AG09309 (cell line): ENCODE measurements at regions not wholly inside any gene's neighbourhood (a gene's known extent, or its start where the extent isn't known, plus 50 kb on each side); places are given as distances from the start of the nearest gene placed in this dataset.

Experiments used
- DNase-seq: peaks from one replicate; pipeline ENCODE4 v3.0.0-alpha.2; 2010; ENCODE audit warnings: low read depth
- H3K4me3 ChIP-seq: 2 replicates; pipeline ENCODE4 v1.5.1; 2011; ENCODE audit warnings: mild to moderate bottlenecking, low read depth, low read length, moderate library complexity; ENCODE audit not compliant: control insufficient read depth
- CTCF ChIP-seq: IDR thresholded peaks from 2 replicates; pipeline ENCODE4 v1.5.1; 2011; ENCODE audit warnings: mild to moderate bottlenecking, low read depth, low read length, inconsistent platforms; ENCODE audit not compliant: insufficient read depth, control insufficient read depth; ENCODE audit errors: missing control alignments

- TF ChIP-seq CTCF, result no peak
- H3K4me3 ChIP-seq, result no peak overlapping the region
- no peak for DNase-seq
These were observed 204.8 kb downstream of the SETD4 start for GRCh38 chr21:35855484-35855883.

DNA sequence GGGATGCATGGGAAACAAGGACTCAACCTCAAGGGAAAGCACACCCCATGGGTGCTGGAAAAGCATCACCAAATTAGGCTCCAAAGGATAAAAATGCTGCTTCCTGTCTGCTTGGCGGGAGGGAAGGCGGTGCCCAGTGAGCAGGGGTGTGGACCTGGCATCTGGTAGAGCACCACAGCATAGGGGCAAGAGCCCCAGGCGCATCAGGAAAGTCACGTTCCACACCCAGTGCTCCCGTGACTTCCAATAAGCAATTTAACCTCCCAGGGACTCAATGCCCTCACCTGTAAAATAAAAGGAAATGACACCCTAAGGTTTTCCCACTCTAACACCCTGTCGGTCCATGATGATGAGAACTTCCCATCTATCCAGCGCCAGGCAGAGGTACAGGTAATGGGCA lies 206.0 kb downstream of the SETD4 start:
- H3K4me3 ChIP-seq, result no peak overlapping the region
- no peak for TF ChIP-seq CTCF
- DNase-seq, result no peak

DNA sequence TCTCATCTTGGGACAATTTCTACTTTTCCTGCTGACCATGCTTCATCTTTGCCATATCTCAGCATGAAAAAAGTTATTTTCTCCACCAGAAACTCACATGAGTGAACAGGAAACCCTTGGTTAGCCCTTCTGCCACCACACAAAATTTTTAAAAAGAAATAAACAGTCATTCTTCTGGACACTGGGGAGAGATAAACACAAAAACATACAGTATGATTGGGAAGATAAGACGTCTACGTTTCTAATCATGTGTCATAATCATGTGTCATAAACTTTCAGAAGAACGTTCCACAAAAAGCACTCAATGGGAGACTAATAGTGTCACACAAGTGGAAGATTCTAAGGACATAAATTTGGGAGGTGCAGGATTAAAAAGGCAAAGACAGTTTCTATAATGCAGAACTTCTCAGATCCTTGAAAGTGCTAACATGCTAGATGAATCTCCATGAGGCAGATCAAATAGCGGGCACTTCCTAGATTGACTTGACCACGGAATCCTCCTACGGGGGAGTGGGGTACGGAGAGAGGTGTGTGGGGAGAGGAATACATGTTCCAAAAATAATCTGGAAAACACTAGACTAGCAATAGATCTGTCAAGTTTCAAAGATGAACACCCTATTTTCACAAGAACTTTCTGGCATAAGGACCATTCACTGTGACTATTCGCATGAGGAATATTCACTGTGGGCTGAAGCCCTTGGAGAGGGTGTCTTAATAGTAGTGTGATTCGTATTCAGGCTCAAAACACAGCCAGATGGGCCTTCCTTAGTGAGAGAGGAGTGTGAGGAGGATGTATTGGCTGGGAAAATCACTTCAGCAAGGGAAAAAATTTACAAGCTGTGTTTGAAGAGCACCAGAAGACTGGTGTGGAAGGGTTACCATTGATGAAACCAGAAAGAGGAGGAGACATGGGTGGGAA lies 206.7 kb downstream of the SETD4 start:
- DNase-seq, result no peak
- no peak overlapping the region for H3K4me3 ChIP-seq
- TF ChIP-seq CTCF, result no peak

DNA sequence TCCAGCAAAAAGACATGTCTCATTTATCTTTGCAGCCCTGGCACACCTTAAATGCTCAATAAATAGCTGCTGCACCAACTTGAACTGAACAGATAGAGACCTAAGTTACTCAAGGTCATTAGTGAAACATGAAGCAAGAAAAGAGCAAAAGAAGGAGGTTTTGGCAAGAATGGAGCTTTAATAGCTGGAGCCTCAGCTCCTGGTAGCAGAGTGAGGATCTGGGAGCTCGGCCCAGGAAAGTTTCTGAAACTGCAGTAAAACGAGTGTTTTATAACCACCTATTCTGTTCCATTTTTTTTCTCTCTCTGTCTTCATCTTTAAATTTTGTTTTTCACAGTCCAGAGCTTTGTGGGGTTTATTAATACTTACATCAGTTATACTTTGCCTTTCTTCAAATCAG lies 207.5 kb downstream of the SETD4 start:
- H3K4me3 ChIP-seq, result no peak overlapping the region
- DNase-seq, result no peak
- no peak for TF ChIP-seq CTCF

DNA sequence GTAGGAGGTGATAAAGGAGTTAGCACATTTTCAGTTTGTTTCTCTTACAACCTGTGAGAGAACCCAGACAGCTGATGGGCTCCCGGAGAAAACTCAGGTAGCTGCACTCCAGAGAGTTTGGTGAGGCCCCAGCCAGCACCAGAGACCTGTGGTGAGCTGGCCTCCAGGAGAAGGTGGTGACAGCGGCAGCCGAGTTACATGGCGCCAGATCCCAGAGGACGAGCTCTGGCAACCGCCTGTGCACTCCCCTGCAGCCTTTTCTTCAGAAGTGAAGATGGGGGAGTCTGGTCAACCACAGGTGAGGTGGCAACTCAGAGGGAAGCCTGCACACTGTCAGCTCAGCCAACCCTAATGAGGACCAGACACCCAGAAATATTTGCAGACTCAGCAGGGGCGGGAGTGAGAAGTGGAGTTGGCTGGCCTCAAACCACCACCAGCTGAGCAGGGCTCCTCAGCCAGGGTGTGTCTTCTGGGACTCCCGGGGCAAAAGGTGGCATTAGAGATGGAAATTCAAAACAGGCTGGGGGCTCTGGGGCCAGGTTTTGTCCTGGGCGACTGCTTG lies 209.7 kb downstream of the SETD4 start:
- no peak for DNase-seq
- H3K4me3 ChIP-seq, result peak overlapping the region; percentile 4; the same call in 1 of the 2 replicates

DNA sequence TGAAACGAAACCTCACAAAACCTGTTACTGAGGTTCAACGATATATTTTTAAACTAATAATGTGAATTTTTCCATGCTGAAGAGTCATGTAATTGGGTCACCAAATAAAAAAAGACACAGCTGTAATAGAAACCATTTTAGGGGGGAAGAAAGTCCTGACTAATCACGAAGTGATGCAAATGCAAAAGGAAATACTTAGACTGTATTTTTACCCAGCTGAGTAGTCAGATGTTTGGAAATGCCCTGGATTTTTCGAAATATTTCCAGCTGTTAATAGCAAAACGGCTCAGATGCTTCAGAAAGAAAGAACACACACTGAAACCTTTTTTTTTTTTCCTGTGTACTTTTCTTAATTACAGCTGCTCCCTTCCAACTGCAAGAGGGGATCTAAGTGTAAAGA lies 210.3 kb downstream of the SETD4 start:
- peak overlapping the region; percentile 4; the same call in 1 of the 2 replicates for H3K4me3 ChIP-seq
- DNase-seq, result peak; percentile 46
- no peak for TF ChIP-seq CTCF

More for the DNA sequence above, 209.7 kb downstream of the SETD4 start:
- TF ChIP-seq CTCF, result no peak
